Neural cell (in vitro differentiated cells): ENCODE measurements at regions not wholly inside any gene's neighbourhood (a gene's known extent, or its start where the extent isn't known, plus 50 kb on each side); places are given as distances from the start of the nearest gene placed in this dataset.

ENCODE experiments used
- H2AFZ ChIP-seq: fragments of 200-600, 300-800 bp; sonication (generic), shearing (Covaris generic); 2 replicates; pipeline ENCODE4 v1.6.0; 2014; ENCODE audit warnings: low read depth, mild to moderate bottlenecking, antibody characterized with exemption, low read length, moderate library complexity
- H3F3A ChIP-seq: fragments of 200-600 bp; shearing (Covaris generic); 2 replicates; pipeline ENCODE4 v1.6.1; 2016; ENCODE audit warnings: mild to moderate bottlenecking, moderate library complexity, mixed read lengths, antibody characterized with exemption, low read length; ENCODE audit not compliant: insufficient read depth, poor library complexity, severe bottlenecking
- H3K27ac ChIP-seq: fragments of 200-600, 300-800 bp; sonication (generic), shearing (Covaris generic); 2 replicates; pipeline ENCODE4 v1.5.1; 2014; ENCODE audit warnings: mild to moderate bottlenecking, low read length, moderate library complexity
- H3K27me3 ChIP-seq: fragments of 300-800, 200-600 bp; sonication (generic), shearing (Covaris generic); 2 replicates; pipeline ENCODE4 v1.6.0; 2014; ENCODE audit warnings: mild to moderate bottlenecking, low read depth, low read length, moderate library complexity; ENCODE audit not compliant: insufficient read depth
- H3K36me3 ChIP-seq: fragments of 300-800, 200-600 bp; sonication (generic), shearing (Covaris generic); 2 replicates; pipeline ENCODE4 v1.5.1; 2014; ENCODE audit warnings: mild to moderate bottlenecking, antibody characterized with exemption, low read length, moderate library complexity; ENCODE audit not compliant: insufficient read depth
- H3K4me2 ChIP-seq: fragments of 300-800, 200-600 bp; sonication (generic), shearing (Covaris generic); 2 replicates; pipeline ENCODE4 v1.6.0; 2014; ENCODE audit warnings: mild to moderate bottlenecking, low read length
- H3K4me3 ChIP-seq: fragments of 300-800, 200-600 bp; sonication (generic), shearing (Covaris generic); 2 replicates; pipeline ENCODE4 v1.5.1; 2014; ENCODE audit warnings: mild to moderate bottlenecking, low read length, moderate library complexity
- H3K79me2 ChIP-seq: fragments of 200-600 bp; shearing (Covaris generic); replicated peaks from 2 replicates; pipeline ENCODE4 v1.6.0; 2014; ENCODE audit warnings: mild to moderate bottlenecking, low read length, moderate library complexity; ENCODE audit not compliant: insufficient read depth
- H3K9ac ChIP-seq: fragments of 300-800, 200-600 bp; sonication (generic), shearing (Covaris generic); 2 replicates; pipeline ENCODE4 v1.6.1; 2016; ENCODE audit warnings: mild to moderate bottlenecking, low read length, mixed read lengths
- H3K9me2 ChIP-seq: fragments of 200-600 bp; shearing (Covaris generic); 2 replicates; pipeline ENCODE4 v1.6.1; 2016; ENCODE audit warnings: mild to moderate bottlenecking, low read length, mixed read lengths; ENCODE audit not compliant: insufficient read depth
- H3K9me3 ChIP-seq: fragments of 200-600, 300-800 bp; sonication (generic), shearing (Covaris generic); 2 replicates; pipeline ENCODE4 v1.6.1; 2016; ENCODE audit warnings: mild to moderate bottlenecking, mixed run types, low read length, moderate library complexity, mixed read lengths
- H4K20me1 ChIP-seq: fragments of 200-600 bp; shearing (Covaris generic); 2 replicates; pipeline ENCODE4 v1.6.1; 2016; ENCODE audit warnings: mild to moderate bottlenecking, mixed run types; ENCODE audit not compliant: insufficient read depth
- CTCF ChIP-seq: fragments of 450-650 bp; IDR thresholded peaks from 2 replicates; pipeline ENCODE4 v1.5.1; 2014; ENCODE audit warnings: antibody characterized with exemption, mild to moderate bottlenecking, moderate library complexity; ENCODE audit not compliant: poor library complexity, severe bottlenecking
- EP300 ChIP-seq: fragments of 450-650 bp; conservative IDR thresholded peaks from 2 replicates; pipeline ENCODE4 v1.6.1; 2014; ENCODE audit warnings: antibody characterized with exemption, mild to moderate bottlenecking, moderate library complexity; ENCODE audit not compliant: poor library complexity, severe bottlenecking
- EZH2 ChIP-seq: fragments of 200-600, 300-800 bp; shearing (Covaris generic), sonication (generic); IDR thresholded peaks from 2 replicates; pipeline ENCODE4 v1.6.1; 2014; ENCODE audit warnings: antibody characterized with exemption, low read length, borderline replicate concordance, mild to moderate bottlenecking; ENCODE audit not compliant: insufficient read depth, poor library complexity, severe bottlenecking
- MXI1 ChIP-seq: fragments of 450-650 bp; conservative IDR thresholded peaks from 2 replicates; pipeline ENCODE4 v1.6.1; 2014; ENCODE audit warnings: antibody characterized with exemption, mild to moderate bottlenecking; ENCODE audit not compliant: poor library complexity, severe bottlenecking
- POLR2AphosphoS5 ChIP-seq: IDR thresholded peaks from 2 replicates; pipeline ENCODE4 v1.6.1; 2012
- RAD21 ChIP-seq: fragments of 450-650 bp; conservative IDR thresholded peaks from 2 replicates; pipeline ENCODE4 v1.6.1; 2014; ENCODE audit warnings: antibody characterized with exemption, mild to moderate bottlenecking, moderate library complexity
- REST ChIP-seq: IDR thresholded peaks from 2 replicates; pipeline ENCODE4 v1.6.1; 2012; ENCODE audit warnings: borderline replicate concordance
- SMC3 ChIP-seq: fragments of 450-650 bp; conservative IDR thresholded peaks from 2 replicates; pipeline ENCODE4 v1.6.1; 2014; ENCODE audit warnings: antibody characterized with exemption, mild to moderate bottlenecking, moderate library complexity; ENCODE audit not compliant: poor library complexity
- TAF1 ChIP-seq: IDR thresholded peaks from 2 replicates; pipeline ENCODE4 v1.6.1; 2012; ENCODE audit warnings: low read depth

- H3K36me3 ChIP-seq, result no peaks in the 10 kb centered on the region
- H4K20me1 ChIP-seq, result no peaks in the 10 kb centered on the region
- no peaks in the 10 kb centered on the region for H3F3A ChIP-seq
- no peak for TF ChIP-seq EP300
- TF ChIP-seq REST, result no peak
- no peak overlapping the region for H2AFZ ChIP-seq
- no peaks in the 10 kb centered on the region for H3K79me2 ChIP-seq
- no peak overlapping the region for H3K9ac ChIP-seq
- no peaks in the 10 kb centered on the region for H3K9me2 ChIP-seq
- no peaks in the 10 kb centered on the region for H3K27me3 ChIP-seq
- no peak overlapping the region for H3K4me2 ChIP-seq
- H3K9me3 ChIP-seq, result no peaks in the 10 kb centered on the region
- no peak overlapping the region for H3K27ac ChIP-seq
- H3K4me3 ChIP-seq, result no peak overlapping the region
Measured at GRCh38 chr10:94092848-94093247, 99.1 kb downstream of the PLCE1 start.

GRCh38 chr10:94093286-94093905, 99.7 kb downstream of the PLCE1 start:
- Histone ChIP-seq H3K27me3 (no peaks in the 10 kb centered on the region), H3K9me3 (no peaks in the 10 kb centered on the region), H3F3A (no peaks in the 10 kb centered on the region), H3K79me2 (no peaks in the 10 kb centered on the region), H3K27ac (no peak overlapping the region), H3K9ac (no peak overlapping the region), H4K20me1 (no peaks in the 10 kb centered on the region), H3K9me2 (no peaks in the 10 kb centered on the region), H3K4me2 (no peak overlapping the region), H2AFZ (no peak overlapping the region), H3K4me3 (no peak overlapping the region), H3K36me3 (no peaks in the 10 kb centered on the region)
- no peak for TF ChIP-seq POLR2AphosphoS5
- TF ChIP-seq EZH2, result no peak
- no peak for TF ChIP-seq RAD21
- TF ChIP-seq CTCF, result no peak
- no peak for TF ChIP-seq SMC3
- TF ChIP-seq EP300, result no peak
- no peak for TF ChIP-seq TAF1
- TF ChIP-seq REST, result no peak
- no peak for TF ChIP-seq MXI1
